HAP-1 (cell line): ENCODE measurements at regions not wholly inside any gene's neighbourhood (a gene's known extent, or its start where the extent isn't known, plus 50 kb on each side); places are given as distances from the start of the nearest gene placed in this dataset.
"Not testable (repeated sequence)": the region's sequence is repeated elsewhere in the genome, so short reads cannot be mapped to it uniquely, and the experiment has no call there.

Source experiments
- DNase-seq, 2 experiments: peaks; one replicate each; pipeline ENCODE4 v3.0.0-alpha.2; 2016 to 2020; ENCODE audit warnings: low spot score in 2 of 2
- H3K27me3 ChIP-seq: fragments of 250-450 bp; sonication (Bioruptor Pico); 2 replicates; pipeline ENCODE4 v1.5.1; 2020; ENCODE audit warnings: low read depth, mild to moderate bottlenecking, moderate library complexity
- H3K36me3 ChIP-seq: fragments of 250-450 bp; sonication (Bioruptor Pico); replicated peaks from 2 replicates; pipeline ENCODE4 v1.5.1; 2020; ENCODE audit warnings: mild to moderate bottlenecking
- H3K4me1 ChIP-seq: fragments of 250-450 bp; sonication (Bioruptor Pico); 2 replicates; pipeline ENCODE4 v1.5.1; 2020; ENCODE audit warnings: mild to moderate bottlenecking
- H3K4me3 ChIP-seq: fragments of 250-450 bp; sonication (Bioruptor Pico); 2 replicates; pipeline ENCODE4 v1.5.1; 2020; ENCODE audit warnings: mild to moderate bottlenecking, moderate library complexity
- H3K9me3 ChIP-seq: fragments of 250-450 bp; sonication (Bioruptor Pico); 2 replicates; pipeline ENCODE4 v1.5.1; 2020; ENCODE audit warnings: mild to moderate bottlenecking, moderate library complexity
- in situ Hi-C: fragments of 300-500 bp; cut with MboI; formaldehyde crosslinking; loops from 3 replicates; pipeline ENCODE4 v1.14.3; 2020; ENCODE audit warnings: low sequenced_read_pairs, inconsistent platforms, mixed read lengths

- no peaks in the 10 kb centered on the region for H3K27me3 ChIP-seq
- H3K36me3 ChIP-seq = no peaks in the 10 kb centered on the region
- in situ Hi-C loops = no loop called here
- no peaks in the 10 kb centered on the region for H3K9me3 ChIP-seq
- no peak for DNase-seq
- H3K4me3 ChIP-seq = no peak overlapping the region
- H3K4me1 ChIP-seq = no peaks in the 10 kb centered on the region
Observed at GRCh38 chr13:90632184-90632583, 715.3 kb upstream of the MIR17HG start.

- Histone ChIP-seq H3K36me3 (no peaks in the 10 kb centered on the region), H3K27me3 (no peaks in the 10 kb centered on the region), H3K9me3 (no peaks in the 10 kb centered on the region), H3K4me1 (no peaks in the 10 kb centered on the region), H3K4me3 (no peak overlapping the region)
- no peak for DNase-seq
- in situ Hi-C loops = no loop called here
Observed at GRCh38 chr13:90633849-90634248, 713.6 kb upstream of the MIR17HG start.

- Histone ChIP-seq H3K9me3 (peaks cover 4% of the 10 kb centered on the region; the same call in 1 of the 2 replicates), H3K4me3 (no peak overlapping the region), H3K4me1 (no peaks in the 10 kb centered on the region), H3K27me3 (no peaks in the 10 kb centered on the region), H3K36me3 (no peaks in the 10 kb centered on the region)
- in situ Hi-C loops = no loop called here
- DNase-seq = no peak
Observed at GRCh38 chr13:90640976-90641375, 706.5 kb upstream of the MIR17HG start.

GRCh38 chr13:90641884-90642283 is 705.6 kb upstream of the MIR17HG start:
- no peaks in the 10 kb centered on the region for H3K36me3 ChIP-seq
- DNase-seq = no peak
- peaks cover 4% of the 10 kb centered on the region; the same call in 1 of the 2 replicates for H3K9me3 ChIP-seq
- in situ Hi-C loops = no loop called here
- no peaks in the 10 kb centered on the region for H3K4me1 ChIP-seq
- H3K4me3 ChIP-seq = no peak overlapping the region
- no peaks in the 10 kb centered on the region for H3K27me3 ChIP-seq

- Histone ChIP-seq H3K4me3 (no peak overlapping the region), H3K27me3 (no peaks in the 10 kb centered on the region), H3K9me3 (no peaks in the 10 kb centered on the region; the same call in 1 of the 2 replicates), H3K4me1 (no peaks in the 10 kb centered on the region), H3K36me3 (no peaks in the 10 kb centered on the region)
- no peak for DNase-seq
- in situ Hi-C loops = no loop called here
Observed at GRCh38 chr13:90645582-90645981, 701.9 kb upstream of the MIR17HG start.

GRCh38 chr13:90648497-90648896 is 699.0 kb upstream of the MIR17HG start:
- Histone ChIP-seq H3K27me3 (no peaks in the 10 kb centered on the region), H3K36me3 (no peaks in the 10 kb centered on the region), H3K9me3 (no peaks in the 10 kb centered on the region), H3K4me1 (no peaks in the 10 kb centered on the region), H3K4me3 (no peak overlapping the region)
- in situ Hi-C loops = no loop called here
- DNase-seq = no peak

GRCh38 chr13:90652036-90652435 is 695.5 kb upstream of the MIR17HG start:
- Histone ChIP-seq H3K9me3 (no peaks in the 10 kb centered on the region), H3K4me1 (no peaks in the 10 kb centered on the region), H3K36me3 (no peaks in the 10 kb centered on the region), H3K4me3 (no peak overlapping the region), H3K27me3 (no peaks in the 10 kb centered on the region)
- no peak for DNase-seq
- in situ Hi-C loops = no loop called here

- H3K9me3 ChIP-seq = no peaks in the 10 kb centered on the region
- DNase-seq = no peak
- H3K4me1 ChIP-seq = no peaks in the 10 kb centered on the region
- no peaks in the 10 kb centered on the region for H3K27me3 ChIP-seq
- H3K36me3 ChIP-seq = no peaks in the 10 kb centered on the region
- in situ Hi-C loops = no loop called here
- H3K4me3 ChIP-seq = no peak overlapping the region
Observed at GRCh38 chr13:90654970-90655369, 692.5 kb upstream of the MIR17HG start.

- DNase-seq, H3K4me3 ChIP-seq, H3K9me3 ChIP-seq, in situ Hi-C loops, H3K4me1 ChIP-seq, H3K27me3 ChIP-seq, H3K36me3 ChIP-seq: not testable (repeated sequence)
Observed at GRCh38 chr13:90664200-90664599, 683.3 kb upstream of the MIR17HG start.

GRCh38 chr13:90673746-90674145 is 673.7 kb upstream of the MIR17HG start:
- Histone ChIP-seq H3K27me3 (no peaks in the 10 kb centered on the region), H3K9me3 (no peaks in the 10 kb centered on the region), H3K4me3 (no peak overlapping the region), H3K4me1 (no peaks in the 10 kb centered on the region), H3K36me3 (no peaks in the 10 kb centered on the region)
- in situ Hi-C loops = no loop called here
- DNase-seq = no peak

GRCh38 chr13:90675129-90675528 is 672.4 kb upstream of the MIR17HG start:
- Histone ChIP-seq H3K4me1 (no peaks in the 10 kb centered on the region), H3K4me3 (no peak overlapping the region), H3K9me3 (no peaks in the 10 kb centered on the region), H3K27me3 (no peaks in the 10 kb centered on the region), H3K36me3 (no peaks in the 10 kb centered on the region)
- in situ Hi-C loops = no loop called here
- DNase-seq = no peak

- Histone ChIP-seq H3K27me3 (no peaks in the 10 kb centered on the region), H3K4me3 (no peak overlapping the region), H3K9me3 (no peaks in the 10 kb centered on the region), H3K4me1 (no peaks in the 10 kb centered on the region), H3K36me3 (no peaks in the 10 kb centered on the region)
- in situ Hi-C loops = no loop called here
- no peak for DNase-seq
Observed at GRCh38 chr13:90680826-90681225, 666.7 kb upstream of the MIR17HG start.

GRCh38 chr13:90683711-90684131 is 663.8 kb upstream of the MIR17HG start:
- Histone ChIP-seq H3K9me3 (no peaks in the 10 kb centered on the region), H3K4me1 (no peaks in the 10 kb centered on the region), H3K27me3 (no peaks in the 10 kb centered on the region), H3K36me3 (no peaks in the 10 kb centered on the region), H3K4me3 (no peak overlapping the region)
- no peak for DNase-seq
- in situ Hi-C loops = no loop called here

- Histone ChIP-seq H3K27me3 (no peaks in the 10 kb centered on the region), H3K4me3 (no peak overlapping the region), H3K4me1 (no peaks in the 10 kb centered on the region), H3K36me3 (no peaks in the 10 kb centered on the region), H3K9me3 (no peaks in the 10 kb centered on the region)
- in situ Hi-C loops = no loop called here
- no peak for DNase-seq
Observed at GRCh38 chr13:90686442-90686841, 661.0 kb upstream of the MIR17HG start.

- Histone ChIP-seq H3K27me3 (no peaks in the 10 kb centered on the region), H3K36me3 (no peaks in the 10 kb centered on the region), H3K4me1 (no peaks in the 10 kb centered on the region), H3K4me3 (no peak overlapping the region), H3K9me3 (no peaks in the 10 kb centered on the region)
- in situ Hi-C loops = no loop called here
- no peak for DNase-seq
Observed at GRCh38 chr13:90689111-90689510, 658.4 kb upstream of the MIR17HG start.
